Natural killer cell (primary cell): ENCODE measurements at regions not wholly inside any gene's neighbourhood (a gene's known extent, or its start where the extent isn't known, plus 50 kb on each side); places are given as distances from the start of the nearest gene placed in this dataset.
A peak's percentile ranks its signal among the peaks of the same experiment; 100 is the strongest.

ENCODE experiments used
- ATAC-seq, 3 donors: fragments of 150-1000 bp in 2 of 3; fragments of 200-7000 bp in 1 of 3; cut with Tn5 transposase; 1 replicate in 1 of 3; 2 replicates in 2 of 3; pipeline ENCODE4 v1.10.0; 2021; ENCODE audit warnings: mild to moderate bottlenecking in 2 of 3, moderate library complexity in 2 of 3
- DNase-seq, 2 donors: peaks; one replicate each; pipeline versions ENCODE4 v3.0.0 to v3.0.0-alpha.2; 2013 to 2021; ENCODE audit warnings: mixed read lengths in 1 of 2
- H3K27ac ChIP-seq: one replicate; pipeline ENCODE4 v1.5.1; 2013; ENCODE audit warnings: mild to moderate bottlenecking, low read length
- H3K27me3 ChIP-seq: one replicate; pipeline ENCODE4 v1.6.1; 2013; ENCODE audit warnings: low read length; ENCODE audit not compliant: control insufficient read depth, insufficient read depth
- H3K36me3 ChIP-seq: one replicate; pipeline ENCODE4 v1.6.1; 2013; ENCODE audit warnings: low read length; ENCODE audit not compliant: control insufficient read depth, insufficient read depth
- H3K4me1 ChIP-seq: one replicate; pipeline ENCODE4 v1.6.1; 2013; ENCODE audit warnings: low read length; ENCODE audit not compliant: control insufficient read depth, insufficient read depth
- H3K4me3 ChIP-seq: one replicate; pipeline ENCODE4 v1.5.1; 2013; ENCODE audit warnings: low read length
- H3K9me3 ChIP-seq: one replicate; pipeline ENCODE4 v1.6.1; 2013; ENCODE audit warnings: low read length; ENCODE audit not compliant: control insufficient read depth, insufficient read depth
- H3K27ac Mint-ChIP-seq, 2 donors: one replicate each; pipeline ENCODE4 v1.8.0; 2022; ENCODE audit warnings: mild to moderate bottlenecking in 2 of 2, mixed read lengths in 2 of 2, moderate library complexity in 1 of 2
- H3K27me3 Mint-ChIP-seq, 2 donors: one replicate each; pipeline ENCODE4 v1.8.0; 2022; ENCODE audit warnings: low read depth in 2 of 2, mixed read lengths in 2 of 2
- H3K36me3 Mint-ChIP-seq: one replicate; pipeline ENCODE4 v1.8.0; 2022; ENCODE audit warnings: mixed read lengths
- H3K4me1 Mint-ChIP-seq, 2 donors: one replicate each; pipeline ENCODE4 v1.8.0; 2022; ENCODE audit warnings: mixed read lengths in 2 of 2
- H3K4me3 Mint-ChIP-seq: one replicate; pipeline ENCODE4 v1.8.0; 2022; ENCODE audit warnings: mild to moderate bottlenecking, moderate library complexity, mixed read lengths
- H3K9me3 Mint-ChIP-seq, 2 donors: one replicate each; pipeline ENCODE4 v1.8.0; 2022; ENCODE audit warnings: mixed read lengths in 2 of 2
- CTCF ChIP-seq: fragments of 200-600 bp; IDR thresholded peaks from one replicate; pipeline ENCODE4 v1.8.0; 2022; ENCODE audit warnings: antibody characterized with exemption
- WGBS: methylation state at CpG from one replicate; pipeline ENCODE4 v1.1.7; 2013; ENCODE audit warnings: missing lambda C conversion rate; ENCODE audit not compliant: insufficient coverage; 5-methylcytosine and 5-hydroxymethylcytosine counted together
- intact Hi-C: fragments of 100-400 bp; cut with micrococcal nuclease; formaldehyde crosslinking; loops from one replicate; pipeline ENCODE4 v1.14.2; 2022

DNA sequence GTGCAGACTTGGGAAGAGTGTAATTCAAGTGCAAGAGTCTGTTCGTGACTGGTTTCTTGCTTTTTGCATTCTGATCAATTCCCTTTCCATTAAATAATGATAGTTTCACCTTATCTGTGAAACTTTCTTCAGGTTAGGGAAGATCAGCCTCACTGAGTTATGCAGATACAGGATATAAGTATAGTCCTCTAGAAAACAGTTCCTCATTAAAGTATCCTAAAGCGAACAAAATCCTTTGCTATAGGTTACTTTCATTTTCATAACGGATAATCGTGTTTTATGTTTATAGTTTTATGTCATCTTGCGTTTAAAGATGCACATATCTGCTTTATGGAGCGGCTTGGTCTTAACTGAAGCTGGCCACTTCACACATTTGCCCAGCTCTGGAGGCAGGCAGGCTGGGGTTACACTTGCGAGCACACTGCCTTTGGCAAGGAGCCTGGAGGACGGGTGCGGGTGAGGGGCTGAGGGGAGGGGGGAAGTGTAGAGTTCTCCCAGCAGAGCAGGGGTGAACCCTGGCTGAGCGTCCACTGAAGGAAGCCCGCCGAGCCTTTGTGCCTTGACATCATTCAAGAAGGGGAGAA is 123.5 kb upstream of the IFNGR1 start:
- Mint-ChIP-seq H3K9me3 (no peaks in the 10 kb centered on the region), H3K36me3 (no peaks in the 10 kb centered on the region), H3K27me3 (no peaks in the 10 kb centered on the region), H3K27ac (peak overlapping the region; percentile 79 to 83), H3K4me3 (peak overlapping the region; percentile 86), H3K4me1 (peaks cover 28 to 41% of the 10 kb centered on the region in 2 donors)
- TF ChIP-seq CTCF: no peak
- WGBS: 46% methylated on average over 11 of the region's 12 CpGs
- ATAC-seq (peak in 1 of 3 donors; percentile 27), DNase-seq (peak in 1 of 2 donors; percentile 7)
- Histone ChIP-seq H3K27ac (peak overlapping the region; percentile 8), H3K27me3 (no peaks in the 10 kb centered on the region), H3K4me1 (peaks cover 14% of the 10 kb centered on the region), H3K9me3 (no peaks in the 10 kb centered on the region), H3K4me3 (peak overlapping the region; percentile 34), H3K36me3 (no peaks in the 10 kb centered on the region)
- intact Hi-C loops: loop anchor here (1.0 to 2.0 kb wide), 2 partner anchors 46 to 73 kb away; no protein-coding TSS in a partner anchor

DNA sequence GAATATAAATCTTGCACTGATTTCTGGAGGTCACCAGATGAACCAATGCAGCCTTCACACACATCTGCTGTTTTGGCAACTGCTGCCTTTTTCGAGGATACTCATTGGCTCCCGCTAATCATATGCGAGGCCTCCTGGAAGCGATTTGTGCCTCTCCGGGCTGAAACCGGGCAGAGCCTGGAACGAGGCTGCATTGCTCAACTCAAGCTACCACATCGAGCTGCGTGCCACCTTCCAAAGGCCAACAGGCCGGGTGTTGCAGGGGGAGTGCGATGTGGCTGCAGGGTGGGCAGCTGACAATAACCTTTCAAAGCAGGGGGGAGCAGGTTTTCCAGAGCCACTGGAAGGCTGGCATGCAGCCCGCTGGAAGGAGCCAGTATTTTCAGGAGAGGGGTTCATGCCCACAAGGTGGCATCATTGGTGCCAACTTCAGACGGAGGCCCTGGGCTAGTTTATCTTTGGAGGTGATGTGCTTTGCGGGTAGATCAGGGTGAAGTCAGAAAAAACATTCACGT is 122.6 kb upstream of the IFNGR1 start:
- 81% methylated on average over 14 of the region's 15 CpGs for WGBS
- no peak for TF ChIP-seq CTCF
- intact Hi-C loops: loop anchor here (1.0 to 2.0 kb wide), 2 partner anchors 47 to 74 kb away; no protein-coding TSS in a partner anchor
- Mint-ChIP-seq H3K36me3 (no peaks in the 10 kb centered on the region), H3K27me3 (no peaks in the 10 kb centered on the region), H3K4me3 (peak overlapping the region; percentile 86), H3K9me3 (no peaks in the 10 kb centered on the region), H3K4me1 (peaks cover 28 to 41% of the 10 kb centered on the region in 2 donors), H3K27ac (peak overlapping the region; percentile 79 to 83)
- no peaks in the 10 kb centered on the region for H3K36me3 ChIP-seq
- H3K4me3 ChIP-seq: no peak overlapping the region
- peak in 1 of 2 donors; percentile 80 for DNase-seq
- H3K9me3 ChIP-seq: no peaks in the 10 kb centered on the region
- no peak overlapping the region for H3K27ac ChIP-seq
- peaks cover 14% of the 10 kb centered on the region for H3K4me1 ChIP-seq
- ATAC-seq: peak; percentile 59 to 88 (median 69)
- no peaks in the 10 kb centered on the region for H3K27me3 ChIP-seq

DNA sequence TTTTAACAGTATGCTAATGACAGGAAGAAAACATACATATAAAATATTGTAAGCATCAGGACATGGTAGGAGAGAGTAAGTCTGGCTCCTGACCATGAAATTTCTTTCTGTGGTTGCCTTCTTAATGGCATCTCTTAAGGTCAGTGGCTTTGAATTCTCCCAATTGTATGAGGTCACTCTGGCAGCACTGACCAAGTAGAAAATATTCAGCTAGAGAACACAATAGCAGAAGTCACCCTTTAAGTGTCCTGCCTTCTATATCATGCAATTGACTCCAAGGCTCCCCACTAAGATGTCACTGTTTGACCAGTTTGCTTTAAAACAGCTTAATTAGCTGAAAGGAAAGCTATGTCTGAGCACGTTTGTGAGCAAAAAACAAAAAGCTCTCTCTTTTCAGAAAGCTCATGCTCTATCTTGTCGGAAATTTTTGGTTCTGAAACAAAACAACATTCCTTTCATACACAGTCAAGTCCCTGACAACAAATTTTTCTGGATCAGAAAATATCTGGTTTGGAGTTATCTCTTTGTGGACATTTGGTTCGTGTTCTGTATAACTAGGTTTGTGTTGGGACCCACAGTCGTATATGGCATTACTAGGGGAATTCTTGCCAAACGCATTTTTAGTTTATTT is 120.9 kb upstream of the IFNGR1 start:
- intact Hi-C loops: no loop called here

More for the DNA sequence above, 120.9 kb upstream of the IFNGR1 start:
- H3K27ac Mint-ChIP-seq: no peak overlapping the region
- WGBS: 84% methylated on average over 4 of the region's 5 CpGs
- TF ChIP-seq CTCF: no peak
- H3K4me3 Mint-ChIP-seq: no peak overlapping the region
- no peaks in the 10 kb centered on the region for H3K27me3 Mint-ChIP-seq
- peaks cover 28 to 41% of the 10 kb centered on the region in 2 donors for H3K4me1 Mint-ChIP-seq
- no peaks in the 10 kb centered on the region for H3K9me3 ChIP-seq
- no peak overlapping the region for H3K4me3 ChIP-seq
- H3K9me3 Mint-ChIP-seq: no peaks in the 10 kb centered on the region
- no peaks in the 10 kb centered on the region for H3K27me3 ChIP-seq
- no peak for ATAC-seq
- H3K4me1 ChIP-seq: peaks cover 14% of the 10 kb centered on the region
- no peak overlapping the region for H3K27ac ChIP-seq
- no peak for DNase-seq
- no peaks in the 10 kb centered on the region for H3K36me3 ChIP-seq
- H3K36me3 Mint-ChIP-seq: no peaks in the 10 kb centered on the region
